AG08395 (cell line): ENCODE measurements at regions not wholly inside any gene's neighbourhood (a gene's known extent, or its start where the extent isn't known, plus 50 kb on each side); places are given as distances from the start of the nearest gene placed in this dataset.
A peak's percentile ranks its signal among the peaks of the same experiment; 100 is the strongest.
"Not testable (repeated sequence)": the region's sequence is repeated elsewhere in the genome, so short reads cannot be mapped to it uniquely, and the experiment has no call there.

Experiments used
- DNase-seq: peaks from one replicate; pipeline ENCODE4 v3.0.0; 2012; ENCODE audit warnings: mixed read lengths, low spot score

DNA sequence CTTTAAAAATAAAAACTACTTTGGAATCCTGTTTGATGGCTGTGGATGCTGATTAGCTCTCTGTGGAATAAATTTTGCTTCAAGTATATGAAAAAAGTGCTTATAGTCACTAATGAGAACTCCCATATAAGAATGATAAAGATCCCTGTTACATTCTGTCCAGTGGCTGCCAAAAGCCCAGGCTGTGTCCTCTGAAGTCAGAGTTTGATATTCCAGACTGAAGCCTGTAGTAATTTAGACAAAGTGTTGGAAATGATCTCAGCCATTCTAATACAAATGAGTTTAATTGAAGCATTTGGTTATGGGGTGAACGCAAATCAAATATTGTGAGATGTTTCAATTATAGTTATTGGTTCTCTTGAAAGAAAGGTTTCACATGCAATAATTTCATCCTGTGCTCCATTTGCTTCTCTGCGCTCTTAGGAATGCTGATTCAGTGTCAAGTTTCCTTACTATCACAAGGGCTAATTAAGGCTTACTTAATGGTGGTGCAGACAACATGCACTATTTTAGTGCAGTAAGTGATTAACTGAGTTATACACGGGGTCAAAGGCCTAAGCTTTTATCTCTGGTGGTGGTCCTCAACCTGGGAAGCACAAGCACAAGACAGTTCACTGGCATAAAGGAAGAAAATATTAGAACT lies 867.6 kb downstream of the SORCS1 start:
- no peak for DNase-seq

DNA sequence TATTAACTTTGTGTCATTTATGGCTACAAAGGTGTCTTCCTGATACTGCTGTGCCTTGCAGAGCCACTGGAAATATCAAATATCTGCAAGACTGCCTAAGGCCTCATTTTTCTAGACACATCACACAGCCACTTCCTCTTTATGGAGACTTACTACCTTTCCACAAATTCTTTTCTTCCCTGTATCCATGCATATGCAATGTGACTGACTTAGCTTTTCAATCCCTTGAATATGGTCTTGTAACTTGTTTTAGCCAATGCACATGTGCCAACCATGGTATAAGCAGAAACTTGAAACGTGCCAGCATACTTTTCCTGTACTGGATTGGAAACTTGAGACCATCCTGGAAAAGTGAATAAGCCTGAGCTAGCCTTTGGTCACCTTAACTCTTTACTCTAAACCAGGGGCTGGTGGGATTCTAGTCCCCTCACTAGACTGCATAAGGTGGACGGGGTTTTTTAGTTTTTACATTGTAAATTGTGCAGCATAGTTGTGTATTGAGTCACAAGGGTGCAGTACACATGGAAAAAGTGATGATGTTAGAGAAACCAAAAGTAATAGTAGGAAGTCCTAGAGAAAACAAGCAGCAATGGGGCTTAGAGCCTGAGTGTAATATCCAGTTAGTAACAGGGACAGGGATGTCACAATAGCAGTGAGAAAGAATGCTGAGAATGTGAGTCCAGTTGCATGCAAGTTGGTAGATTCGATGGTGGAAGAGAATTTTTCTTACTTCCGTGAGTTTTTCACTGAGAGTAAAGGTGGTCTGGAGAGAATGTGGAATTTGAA lies 879.5 kb downstream of the SORCS1 start:
- peak; percentile 2 for DNase-seq

DNA sequence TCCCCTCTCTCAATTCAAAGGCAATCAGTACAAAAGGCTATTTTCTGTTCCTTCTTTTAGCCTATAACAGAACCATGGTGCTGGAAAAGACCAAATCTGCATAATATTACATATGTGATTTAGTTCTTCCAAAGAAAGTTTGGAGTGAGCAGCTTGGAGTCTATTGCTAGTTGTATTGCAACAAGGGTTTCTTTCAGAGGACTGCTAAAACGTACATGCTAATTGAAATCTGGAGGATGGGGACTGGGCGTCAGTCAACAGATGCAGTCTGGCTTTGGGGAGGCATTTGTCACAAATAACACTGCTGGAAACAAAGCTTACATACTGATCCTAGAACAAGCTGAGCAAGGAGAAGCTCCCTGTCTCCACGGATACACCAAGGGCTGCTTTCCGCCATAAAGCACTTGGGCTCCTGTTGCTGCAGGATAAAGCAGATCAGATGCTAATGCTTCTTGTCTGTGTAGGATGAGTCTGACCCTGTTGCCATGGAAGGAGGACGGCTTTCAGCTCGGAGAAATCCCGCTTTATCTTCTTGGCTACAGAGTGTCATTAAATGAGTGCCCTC lies 883.5 kb downstream of the SORCS1 start:
- DNase-seq, result no peak

DNA sequence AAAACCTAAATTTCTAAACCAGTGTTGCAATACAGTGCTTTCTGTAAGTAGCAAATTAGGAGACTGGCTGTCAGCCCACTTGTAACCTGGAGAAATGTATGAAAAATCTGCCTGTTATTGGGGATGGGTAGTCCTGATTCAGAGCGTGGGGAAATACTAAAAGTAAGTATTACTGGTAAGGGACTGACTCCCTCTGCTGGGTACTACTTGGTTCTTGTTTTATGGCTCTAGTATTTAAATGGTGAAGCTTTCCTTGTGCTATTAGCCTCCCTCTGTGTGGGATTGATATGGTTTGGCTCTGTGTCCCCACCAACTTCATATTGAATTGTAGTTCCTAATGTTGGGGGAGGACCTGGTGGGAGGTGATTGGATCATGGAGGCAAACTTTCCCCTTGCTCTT lies 886.1 kb downstream of the SORCS1 start:
- DNase-seq, result no peak

DNA sequence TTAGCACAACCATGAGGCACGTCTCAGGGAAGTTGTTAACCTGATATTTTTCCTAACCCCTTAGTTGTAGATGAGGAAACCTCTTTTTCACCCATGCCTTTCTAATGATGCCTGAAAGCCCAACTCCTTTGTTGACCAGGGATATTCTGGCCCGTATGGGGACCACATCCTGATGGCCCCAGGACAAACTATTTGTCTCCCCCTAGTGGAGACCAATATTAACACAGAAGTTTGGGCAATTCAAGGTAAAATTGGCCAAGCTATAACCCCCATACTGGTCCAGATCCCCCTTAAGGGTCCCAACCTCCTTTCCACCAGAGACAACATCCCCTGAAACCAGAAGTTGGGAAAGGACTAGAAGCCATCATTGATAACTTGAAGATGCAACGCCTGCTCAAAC lies 893.3 kb downstream of the SORCS1 start:
- DNase-seq, result no peak

DNA sequence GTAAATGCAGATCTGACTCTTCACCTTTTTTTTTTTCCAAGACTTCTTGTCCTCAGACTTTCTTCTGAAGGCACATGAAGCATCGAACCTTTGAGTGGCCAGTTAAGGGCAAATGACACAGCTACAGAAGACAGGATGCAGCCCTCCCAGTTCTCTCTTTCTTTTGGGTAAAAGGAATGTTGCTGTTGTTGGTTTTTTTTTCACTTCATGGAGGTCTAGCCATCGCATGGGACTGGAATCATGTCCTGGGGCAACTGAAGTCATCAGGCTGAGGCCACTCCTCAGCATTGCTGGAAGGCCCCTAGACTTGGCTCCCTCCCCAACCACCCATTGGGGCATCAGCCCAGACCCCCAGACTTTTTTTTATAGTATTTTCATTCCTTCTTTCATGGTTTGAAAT lies 896.5 kb downstream of the SORCS1 start:
- no peak for DNase-seq

DNA sequence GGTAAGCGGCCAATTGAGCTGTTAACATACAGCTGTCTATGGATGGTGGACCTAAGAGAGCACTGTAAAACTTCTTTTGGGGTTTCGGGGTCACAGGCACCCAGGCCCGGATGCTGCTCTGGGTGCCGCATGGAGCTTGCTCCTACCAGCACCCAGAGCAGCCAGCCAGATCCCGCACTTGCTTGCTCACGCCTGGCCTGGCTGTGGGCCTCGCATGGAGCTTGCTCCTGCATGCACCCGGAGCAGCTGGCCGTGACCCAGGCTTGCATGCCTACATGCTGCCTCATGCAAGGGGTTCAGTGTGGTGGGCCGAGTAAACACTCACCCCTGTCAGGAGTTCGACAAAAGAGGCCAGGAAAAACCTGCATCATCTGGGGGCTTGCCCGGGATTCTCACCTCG lies 896.9 kb downstream of the SORCS1 start:
- no peak for DNase-seq

DNA sequence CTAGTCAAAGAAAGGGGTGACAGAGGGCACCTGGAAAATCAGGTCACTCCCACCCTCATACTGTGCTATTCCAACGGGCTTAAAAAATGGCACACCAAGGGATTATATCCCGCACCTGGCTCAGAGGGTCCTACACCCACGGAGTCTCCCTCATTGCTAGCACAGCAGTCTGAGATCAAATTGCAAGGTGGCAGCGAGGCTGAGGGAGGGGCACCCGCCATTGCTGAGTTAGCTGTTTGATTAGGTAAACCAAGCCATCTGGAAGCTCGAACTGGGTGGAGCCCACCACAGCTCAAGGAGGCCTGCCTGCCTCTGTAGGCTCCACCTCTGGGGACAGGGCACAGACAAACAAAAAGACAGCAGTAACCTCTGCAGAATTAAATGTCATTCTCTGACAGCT lies 907.1 kb downstream of the SORCS1 start:
- DNase-seq, result not testable (repeated sequence)

DNA sequence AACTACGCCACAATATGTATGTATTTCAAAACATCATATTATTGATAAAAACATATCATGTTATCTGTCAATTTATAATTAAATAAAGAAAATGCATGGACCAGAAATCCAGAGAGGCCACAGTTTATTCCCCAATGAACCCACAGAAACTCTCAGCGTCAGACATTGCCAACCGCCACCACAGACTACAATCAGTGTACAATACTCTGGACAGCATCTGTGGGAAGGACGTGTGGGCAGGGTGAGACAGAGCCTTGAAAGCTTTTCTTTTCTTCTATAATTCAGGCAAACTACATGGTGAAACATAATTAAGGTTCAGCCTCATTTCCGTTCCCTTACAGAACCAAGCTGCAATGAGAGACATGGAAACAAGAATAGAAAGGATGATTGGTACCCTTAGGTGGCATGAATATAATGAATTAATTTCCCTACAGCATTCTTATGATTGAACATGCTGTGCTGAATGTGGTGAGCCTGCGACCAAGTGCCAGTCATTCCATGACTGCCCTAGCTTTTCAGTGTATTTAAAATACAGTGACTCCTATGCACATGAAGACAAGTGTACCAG lies 909.3 kb downstream of the SORCS1 start:
- no peak for DNase-seq

DNA sequence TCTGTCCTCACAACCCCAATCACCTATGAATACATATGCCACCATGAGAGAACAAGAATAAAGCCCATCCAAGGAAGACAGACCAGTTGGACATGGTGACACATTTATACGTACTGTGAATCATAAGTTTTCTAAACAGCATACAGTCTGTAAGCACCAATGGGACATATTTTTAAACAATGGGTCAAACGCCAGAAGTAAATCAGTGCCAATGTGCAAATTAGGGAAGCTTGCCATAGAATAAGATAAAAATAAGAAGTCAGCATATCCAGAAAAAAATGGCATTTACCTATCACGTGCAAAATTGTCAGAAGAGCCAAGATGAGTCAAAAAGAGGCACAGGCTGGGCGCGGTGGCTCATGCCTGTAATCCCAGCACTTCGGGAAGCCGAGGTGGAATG lies 910.4 kb downstream of the SORCS1 start:
- DNase-seq, result no peak

DNA sequence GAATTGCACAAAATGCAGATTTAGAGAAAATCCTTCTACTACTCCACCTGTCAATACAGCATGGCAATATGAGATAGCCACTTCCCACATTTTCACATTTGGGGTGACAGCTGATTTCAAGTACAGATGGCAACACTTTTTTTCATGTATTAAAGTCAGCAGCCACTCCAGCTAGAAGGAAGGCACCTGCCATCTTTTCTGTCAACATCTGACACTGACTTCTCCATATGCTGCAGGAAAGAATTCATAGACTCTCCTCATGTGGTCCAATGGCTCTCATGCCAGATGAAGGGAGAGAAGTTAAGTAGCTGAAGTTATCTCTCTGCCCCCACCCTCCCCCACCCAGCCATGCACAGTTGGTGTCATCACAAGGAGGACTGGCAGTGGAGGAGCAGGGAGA lies 912.0 kb downstream of the SORCS1 start:
- DNase-seq, result no peak

DNA sequence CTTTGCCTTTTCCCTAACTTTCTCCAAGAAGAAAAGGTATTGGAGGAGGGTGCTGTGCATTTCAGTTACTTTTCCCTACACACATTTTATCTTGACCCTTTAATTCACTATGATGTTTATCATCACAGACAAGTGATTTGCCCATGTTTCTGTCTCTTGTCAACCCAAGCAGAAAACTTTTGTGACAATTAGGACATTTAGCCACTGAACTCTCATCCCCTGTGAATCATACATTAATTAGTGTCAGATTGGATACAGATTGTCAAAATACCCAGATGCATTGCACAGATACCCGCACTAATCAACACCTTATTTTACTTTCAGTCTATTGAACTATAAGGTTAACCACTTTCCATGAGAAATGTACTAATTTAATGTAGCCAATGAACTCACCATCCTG lies 912.9 kb downstream of the SORCS1 start:
- DNase-seq, result no peak

DNA sequence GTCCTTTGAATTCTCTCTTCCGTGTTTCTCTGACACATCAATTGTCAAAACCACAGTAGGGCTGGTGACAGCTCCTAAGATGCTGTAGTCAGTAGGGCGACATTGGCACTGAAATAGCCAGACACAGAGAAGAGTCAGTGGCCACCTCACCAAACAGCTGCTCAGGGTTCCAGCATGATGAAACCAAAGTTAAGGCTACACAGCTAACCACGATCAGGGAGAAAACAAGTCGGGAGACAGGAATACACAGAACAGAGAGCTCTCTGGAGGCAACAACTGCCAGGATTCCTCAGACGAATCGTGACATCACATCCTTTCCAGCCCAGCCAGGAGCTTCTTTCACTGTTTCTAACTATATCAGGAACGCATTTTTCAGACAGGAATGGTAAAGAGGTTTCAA lies 922.2 kb downstream of the SORCS1 start:
- no peak for DNase-seq

DNA sequence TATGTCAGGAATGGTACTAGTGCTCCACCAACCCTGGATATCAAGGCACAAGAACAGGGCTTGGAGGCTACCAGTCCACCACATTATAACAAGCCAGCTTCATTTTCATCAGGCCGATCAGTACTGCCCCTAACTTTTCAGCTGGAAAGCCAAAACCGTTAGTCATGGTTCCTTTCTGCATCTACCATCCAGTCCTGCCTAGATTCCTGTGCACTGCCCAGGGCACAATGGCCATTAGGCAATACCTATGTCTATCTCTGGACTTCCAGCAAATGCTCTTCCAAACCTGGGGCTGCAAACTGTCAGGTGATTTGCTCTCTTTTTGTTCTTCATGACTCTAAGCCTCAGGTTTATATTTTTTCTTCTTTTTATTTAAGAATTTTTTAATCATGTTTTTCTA lies 937.7 kb downstream of the SORCS1 start:
- no peak for DNase-seq

DNA sequence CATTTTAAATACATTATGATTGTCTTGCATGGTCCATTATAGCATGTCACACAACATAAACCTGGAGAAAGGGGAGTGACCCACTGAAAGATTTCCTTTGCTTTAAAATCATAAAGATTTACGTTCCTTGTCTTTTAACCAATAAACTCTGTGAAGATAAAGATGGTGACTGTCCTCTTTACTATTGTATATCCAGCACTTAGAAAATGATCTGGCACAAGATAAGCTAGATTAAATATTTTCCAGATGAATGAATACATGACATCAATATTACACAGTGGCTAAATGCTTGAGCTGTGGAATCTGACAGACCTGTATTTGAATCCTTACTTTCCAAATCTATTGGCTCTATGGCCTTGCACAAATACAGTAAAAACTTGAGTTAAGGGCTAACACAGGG lies 938.4 kb downstream of the SORCS1 start:
- DNase-seq, result no peak

DNA sequence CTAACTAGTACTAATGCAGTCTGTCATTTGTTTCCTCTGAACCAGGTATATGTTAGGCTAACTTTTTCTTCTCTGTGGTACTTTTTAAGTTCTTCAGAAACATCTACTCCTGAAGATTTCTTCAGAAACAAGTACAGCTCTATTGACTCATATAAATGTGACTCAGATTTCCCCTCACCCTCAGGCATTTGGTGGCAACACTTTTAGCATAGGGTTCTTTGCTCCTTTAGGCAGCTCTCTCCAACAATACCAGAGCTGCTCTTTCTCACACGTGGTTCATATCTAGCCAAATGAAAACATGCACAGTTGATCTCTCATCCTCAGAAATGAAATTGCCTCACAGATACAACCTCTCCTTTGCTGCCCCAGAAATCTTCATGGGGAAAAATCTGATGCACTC lies 939.8 kb downstream of the SORCS1 start:
- DNase-seq, result peak; percentile 3

DNA sequence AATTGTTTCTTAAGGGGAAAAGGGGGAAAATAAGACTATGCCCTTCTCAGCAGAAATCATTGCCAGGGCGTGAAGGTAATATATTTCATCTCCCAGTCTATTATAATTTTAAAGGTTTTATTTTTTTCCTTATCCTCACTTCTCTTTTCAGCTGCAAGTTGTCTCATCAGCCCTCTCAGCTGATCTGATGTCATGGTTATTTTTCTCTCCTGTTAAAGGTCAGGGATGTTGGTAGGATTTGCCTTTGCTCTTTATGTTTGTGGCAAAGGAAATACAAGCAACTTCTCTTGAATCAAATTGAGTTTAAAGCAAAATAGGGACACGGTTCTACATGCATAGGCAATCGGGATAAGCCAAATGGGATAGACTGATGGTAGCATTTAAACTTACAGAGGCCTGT lies 946.9 kb downstream of the SORCS1 start:
- DNase-seq, result no peak

DNA sequence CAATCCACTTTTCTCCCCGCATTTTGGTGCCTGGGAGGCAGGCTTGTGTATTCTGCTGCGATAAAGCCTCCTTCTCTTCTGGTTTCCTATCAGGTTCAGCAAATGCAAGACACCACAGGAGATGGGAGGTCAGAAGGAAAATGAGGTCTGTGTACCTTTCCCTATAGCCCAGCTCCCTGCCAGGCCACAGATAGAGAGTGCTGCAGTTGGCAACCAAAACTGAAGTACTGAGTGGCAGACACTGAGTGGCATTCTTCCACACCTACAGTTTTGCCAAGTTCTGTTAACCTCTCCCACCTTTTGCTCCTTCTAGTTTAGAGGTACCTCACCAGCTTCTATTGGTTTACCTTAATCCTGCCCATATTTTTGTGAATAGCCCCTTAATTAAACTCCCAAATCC lies 948.4 kb downstream of the SORCS1 start:
- no peak for DNase-seq

DNA sequence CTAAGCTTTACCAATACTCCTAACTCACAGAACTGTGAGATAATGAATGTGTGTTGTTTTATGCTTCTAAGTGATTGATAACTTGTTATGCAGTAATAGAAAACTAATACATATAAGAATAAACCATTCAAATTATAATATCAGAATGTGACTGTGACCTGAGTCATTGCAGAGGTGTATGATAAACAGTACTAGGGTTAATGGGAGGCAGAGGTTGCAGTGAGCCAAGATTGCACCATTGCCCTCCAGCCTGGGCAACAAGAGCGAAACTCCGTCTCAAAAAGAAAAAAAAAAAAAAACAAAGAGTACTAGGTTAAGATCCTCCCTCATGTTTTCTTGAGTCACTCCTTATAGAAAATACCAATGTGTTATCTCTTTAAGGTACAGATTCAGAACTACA lies 950.3 kb downstream of the SORCS1 start:
- DNase-seq, result no peak

DNA sequence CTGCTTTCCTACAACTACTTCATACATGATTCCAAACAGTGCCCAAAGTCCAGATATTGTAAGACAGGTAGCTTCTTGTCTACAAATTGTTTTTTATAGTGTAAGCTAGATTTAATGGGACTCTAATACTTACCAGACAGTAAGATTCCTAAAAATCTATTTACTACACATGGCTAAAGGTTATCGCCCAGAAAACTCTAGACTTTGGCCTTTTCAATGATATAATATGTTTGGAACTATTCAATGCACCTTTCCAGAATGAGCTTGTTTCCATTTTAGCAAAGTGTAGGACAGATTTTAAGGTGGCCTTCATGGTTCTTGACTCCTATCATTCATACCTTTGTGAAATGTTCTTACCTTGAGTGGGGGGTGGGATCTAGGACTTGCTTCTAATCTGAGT lies 951.0 kb downstream of the SORCS1 start:
- no peak for DNase-seq

DNA sequence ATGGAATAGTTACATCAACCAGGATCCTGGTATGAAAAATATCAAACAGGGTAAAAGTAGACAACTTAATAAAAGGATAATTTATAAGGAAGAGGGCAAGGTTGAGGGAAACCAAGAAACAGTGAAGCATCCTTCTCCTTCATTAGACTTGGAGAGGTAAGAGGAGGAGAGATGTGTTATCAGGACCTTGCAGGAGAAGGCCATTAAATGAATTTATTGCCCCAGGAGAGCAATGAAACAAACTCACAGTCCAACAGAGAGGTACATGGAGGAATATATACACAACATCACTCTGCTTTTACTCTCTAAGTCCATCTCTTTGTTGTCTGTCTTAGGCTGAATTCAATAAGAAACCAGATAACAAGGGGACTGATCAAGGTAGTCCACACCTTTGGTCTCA lies 966.2 kb downstream of the SORCS1 start:
- no peak for DNase-seq

DNA sequence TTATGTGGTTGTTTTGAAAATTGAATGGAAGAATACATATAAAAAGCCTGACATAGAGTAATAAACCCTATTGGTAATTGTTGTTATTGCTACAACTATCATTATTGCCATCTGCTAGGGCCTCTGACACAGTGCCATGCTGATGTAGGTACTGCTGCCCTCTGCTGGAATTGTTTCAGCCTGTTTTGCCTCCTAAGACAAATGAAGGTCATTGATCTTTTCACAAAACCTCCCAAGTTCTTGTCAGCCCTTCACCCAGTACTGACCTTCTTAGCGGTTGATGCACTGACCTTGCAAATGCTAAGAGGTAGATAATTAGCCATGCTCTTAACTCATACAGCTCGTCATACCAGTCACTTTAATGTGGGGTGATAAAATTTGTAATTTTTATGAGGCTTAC lies 975.2 kb downstream of the SORCS1 start:
- DNase-seq, result peak; percentile 22

DNA sequence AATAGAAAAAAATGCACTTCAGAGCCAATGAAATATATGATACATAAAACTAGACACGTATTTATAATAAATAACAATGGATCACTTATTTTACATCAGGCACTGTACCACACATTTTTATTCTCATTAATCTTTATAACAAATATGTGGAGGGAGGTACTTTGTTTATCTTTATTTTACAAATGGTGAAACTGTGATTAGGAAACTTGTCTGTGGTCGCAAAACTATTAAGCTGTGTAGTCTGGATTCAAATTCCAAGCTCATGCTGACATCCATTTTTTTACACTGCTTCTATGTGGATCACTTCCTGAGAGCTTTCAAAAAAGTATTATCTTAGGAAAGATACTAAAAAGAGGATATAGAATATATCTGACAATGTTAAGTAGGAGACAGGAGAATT lies 978.6 kb downstream of the SORCS1 start:
- no peak for DNase-seq
